IPS-18c (cell line): ENCODE measurements at regions not wholly inside any gene's neighbourhood (a gene's known extent, or its start where the extent isn't known, plus 50 kb on each side); places are given as distances from the start of the nearest gene placed in this dataset.

Experiments
- H3K4me3 ChIP-seq: 2 replicates; pipeline ENCODE4 v1.7.0; 2013; ENCODE audit warnings: low read depth, mild to moderate bottlenecking, low read length, moderate library complexity; ENCODE audit not compliant: insufficient read depth
- H3K9me3 ChIP-seq: one replicate; pipeline ENCODE4 v1.6.1; 2013; ENCODE audit warnings: mild to moderate bottlenecking, low read length, moderate library complexity; ENCODE audit not compliant: control insufficient read depth, insufficient read depth

- Histone ChIP-seq H3K4me3 (no peak overlapping the region), H3K9me3 (no peaks in the 10 kb centered on the region)
Observed at GRCh38 chr5:135203019-135203418, 169.0 kb upstream of the PITX1 start.

DNA sequence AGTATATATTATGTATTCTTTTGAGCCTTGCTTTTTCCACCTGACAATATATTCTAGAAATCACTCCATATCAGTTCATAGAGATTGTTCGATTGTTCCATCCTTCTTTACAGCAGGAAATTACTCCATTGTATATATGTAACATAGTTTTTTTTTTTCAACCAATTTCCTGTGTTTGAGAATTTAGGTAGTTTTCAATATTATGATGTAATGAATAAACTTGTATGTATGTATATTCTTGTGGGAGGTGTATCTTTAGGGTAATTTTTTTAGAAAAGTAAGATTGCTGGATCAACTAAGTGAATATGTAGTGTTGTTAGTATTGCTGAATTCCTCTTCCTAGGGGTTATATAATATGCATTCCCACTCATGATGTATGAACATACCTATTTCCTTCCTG lies 165.9 kb upstream of the PITX1 start:
- H3K9me3 ChIP-seq, result no peaks in the 10 kb centered on the region
- H3K4me3 ChIP-seq, result no peak overlapping the region

DNA sequence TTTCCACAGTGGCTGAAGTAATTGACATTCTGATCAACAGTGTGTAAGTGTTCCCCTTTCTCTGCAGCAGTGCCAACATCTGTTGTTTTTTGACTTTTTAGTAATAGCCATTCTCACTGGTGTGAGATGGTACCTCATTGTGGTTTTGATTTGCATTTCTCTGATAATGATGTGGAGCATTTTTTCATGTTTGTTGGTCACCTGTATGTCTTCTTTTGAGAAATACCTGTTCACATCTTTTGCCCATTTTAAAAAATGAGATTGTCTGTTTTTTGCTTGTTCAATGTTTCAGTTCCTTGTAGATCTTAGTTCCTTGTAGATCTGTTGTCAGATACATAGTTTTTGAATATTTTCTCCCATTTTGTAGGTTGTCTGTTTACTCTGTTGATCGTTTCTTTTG lies 162.5 kb upstream of the PITX1 start:
- H3K9me3 ChIP-seq, result no peaks in the 10 kb centered on the region
- H3K4me3 ChIP-seq, result no peak overlapping the region

DNA sequence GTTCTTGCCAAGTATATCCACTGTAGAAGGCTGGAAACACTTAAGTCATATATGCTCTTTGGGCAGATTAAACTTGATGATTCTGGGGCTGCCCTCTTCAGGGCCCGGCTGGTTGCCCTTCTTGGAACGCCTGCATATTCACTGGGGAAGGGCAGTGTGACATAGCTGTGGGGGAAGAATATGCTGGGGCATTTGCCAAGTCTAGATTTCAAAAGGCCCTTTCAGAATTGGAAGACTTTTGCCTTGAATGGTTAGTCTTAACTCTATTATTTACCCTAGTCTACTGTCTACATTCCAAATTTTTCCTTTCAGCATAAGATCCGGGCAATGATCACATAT lies 161.2 kb upstream of the PITX1 start:
- Histone ChIP-seq H3K4me3 (no peak overlapping the region), H3K9me3 (no peaks in the 10 kb centered on the region)

DNA sequence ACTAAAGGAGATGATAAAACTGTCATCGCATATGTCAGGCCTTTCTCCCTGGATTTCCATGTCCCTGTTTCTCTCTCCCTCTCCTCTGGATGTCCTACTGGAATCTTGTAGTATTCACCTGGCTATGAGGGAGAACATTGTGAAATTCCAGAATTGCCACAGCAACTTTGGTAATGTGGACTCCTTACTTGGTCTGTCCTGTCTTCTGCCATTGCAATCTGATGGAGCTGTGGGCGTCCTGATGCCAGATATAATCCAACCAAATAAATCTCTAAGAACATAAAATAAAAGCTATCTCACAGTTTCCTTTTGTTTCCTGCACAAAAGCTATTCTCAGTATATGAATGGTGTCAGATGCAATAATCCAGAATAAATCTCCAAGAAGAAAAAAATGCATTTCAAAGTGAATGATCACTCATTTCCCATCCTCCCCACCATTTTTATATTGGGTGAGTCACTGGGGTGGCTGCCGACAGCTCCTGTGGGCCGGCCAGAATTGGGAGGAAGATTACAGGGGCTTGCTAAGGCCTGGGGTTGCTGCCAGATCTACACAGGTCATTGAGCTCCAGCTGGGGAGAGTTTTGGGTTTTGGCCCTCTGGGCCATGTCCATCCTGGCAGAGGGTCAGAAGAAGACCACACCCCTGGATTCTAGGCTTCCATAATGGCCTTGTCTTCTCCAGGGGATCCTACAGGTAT lies 160.7 kb upstream of the PITX1 start:
- H3K9me3 ChIP-seq, result no peaks in the 10 kb centered on the region
- no peak overlapping the region for H3K4me3 ChIP-seq

- no peaks in the 10 kb centered on the region for H3K9me3 ChIP-seq
- no peak overlapping the region for H3K4me3 ChIP-seq
Observed at GRCh38 chr5:135194126-135194488, 160.1 kb upstream of the PITX1 start.

GRCh38 chr5:135193213-135194125 lies 159.4 kb upstream of the PITX1 start:
- no peaks in the 10 kb centered on the region for H3K9me3 ChIP-seq

DNA sequence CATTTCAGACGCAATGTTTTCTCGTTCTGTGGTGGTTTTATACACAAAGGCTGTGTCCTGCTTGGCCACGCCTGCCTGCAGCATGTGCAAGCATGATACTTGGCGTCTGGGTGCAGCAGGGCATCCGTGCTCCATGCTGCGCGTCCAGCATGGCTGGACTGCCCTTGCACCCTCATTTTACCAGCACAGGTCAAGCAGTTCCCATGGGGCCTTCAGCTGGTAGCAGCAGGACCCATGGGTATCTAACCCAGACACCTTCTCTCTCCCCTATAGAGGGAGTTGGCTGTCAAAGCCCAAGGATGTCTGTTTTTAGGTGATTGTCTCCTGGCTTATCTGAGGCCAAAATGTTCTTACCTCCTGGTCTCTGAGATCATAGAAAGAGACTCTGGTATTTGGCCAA lies 158.3 kb upstream of the PITX1 start:
- Histone ChIP-seq H3K4me3 (no peak overlapping the region), H3K9me3 (no peaks in the 10 kb centered on the region)

More at GRCh38 chr5:135193213-135194125, 159.4 kb upstream of the PITX1 start:
- H3K4me3 ChIP-seq, result no peak overlapping the region

GRCh38 chr5:135191084-135191826 lies 157.2 kb upstream of the PITX1 start:
- peak overlapping the region; percentile 35; the same call in 1 of the 2 replicates for H3K4me3 ChIP-seq
- H3K9me3 ChIP-seq, result no peaks in the 10 kb centered on the region

GRCh38 chr5:135190416-135191083 lies 156.5 kb upstream of the PITX1 start:
- H3K4me3 ChIP-seq, result no peak overlapping the region
- no peaks in the 10 kb centered on the region for H3K9me3 ChIP-seq

- H3K9me3 ChIP-seq, result no peaks in the 10 kb centered on the region
- no peak overlapping the region for H3K4me3 ChIP-seq
Observed at GRCh38 chr5:135189024-135189423, 155.0 kb upstream of the PITX1 start.

DNA sequence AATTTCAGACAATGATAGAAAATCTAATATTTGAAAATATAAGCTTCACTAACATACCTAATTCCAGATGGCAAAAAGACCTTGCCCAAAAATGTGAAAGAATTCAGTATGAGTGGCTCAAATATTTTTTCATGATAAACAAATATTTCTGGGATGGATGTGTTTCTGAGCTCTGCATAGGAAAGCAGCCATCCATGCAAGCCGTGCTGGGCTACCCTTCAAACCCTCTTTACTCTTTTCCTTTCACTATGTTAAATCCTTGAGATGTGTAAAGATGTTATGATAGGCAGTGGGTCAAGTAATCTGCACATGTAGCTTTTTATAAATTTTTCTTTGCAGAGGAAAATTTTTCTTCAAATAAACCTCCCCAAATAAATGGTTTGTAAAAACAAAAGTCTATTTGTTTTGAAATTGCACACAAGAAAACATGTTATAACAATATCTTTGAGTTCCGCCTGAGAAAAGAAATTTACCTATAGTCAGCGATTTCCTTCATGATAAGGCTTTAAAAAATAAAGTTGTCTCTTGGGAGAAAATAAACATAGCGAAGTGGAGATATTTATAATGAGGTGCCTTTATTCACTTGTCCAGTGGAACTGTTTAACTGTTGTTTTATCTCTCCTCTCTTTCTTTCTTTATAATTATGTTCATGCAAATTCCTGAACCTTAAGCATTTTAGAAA lies 154.3 kb upstream of the PITX1 start:
- no peaks in the 10 kb centered on the region for H3K9me3 ChIP-seq
- H3K4me3 ChIP-seq, result no peak overlapping the region

DNA sequence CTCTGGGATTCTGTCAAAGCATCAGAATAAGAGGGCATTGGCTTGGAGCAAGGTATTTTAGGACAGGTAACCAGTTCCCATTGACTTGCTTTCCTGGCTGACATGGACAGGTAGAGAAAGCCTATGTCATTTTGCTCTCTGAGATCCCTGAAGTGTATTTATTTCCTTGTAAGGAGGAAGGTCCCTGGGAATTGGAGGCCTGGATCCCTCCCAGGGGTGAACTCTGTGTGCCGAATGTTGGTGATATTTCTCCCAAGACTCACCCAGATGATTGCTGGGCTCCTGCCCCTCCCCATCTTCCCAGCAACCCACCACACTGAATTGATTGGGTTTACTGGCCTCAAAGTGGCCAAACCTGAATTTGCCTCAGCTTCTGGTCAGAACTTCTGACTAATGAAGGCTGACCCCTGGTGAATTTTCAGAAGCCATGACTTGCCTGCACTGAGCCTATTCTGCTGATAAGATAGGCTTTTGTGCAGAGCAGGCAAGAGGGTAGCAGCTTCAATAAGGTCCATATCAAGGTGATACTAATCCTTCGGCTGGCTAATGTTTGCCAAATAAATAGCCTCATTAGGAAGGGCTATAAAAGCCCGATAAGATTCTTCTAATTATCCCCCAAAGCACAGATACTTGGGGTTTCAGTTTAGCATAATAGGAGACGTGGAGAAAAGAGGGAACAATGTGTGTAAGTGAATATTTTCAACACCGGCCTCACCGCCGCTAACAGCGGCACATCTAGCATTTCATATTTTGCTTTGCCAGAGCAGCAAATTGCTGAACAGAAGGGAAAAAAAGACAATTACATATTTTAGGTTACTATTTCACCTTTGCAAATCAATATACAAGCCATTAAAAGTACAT lies 152.9 kb upstream of the PITX1 start:
- Histone ChIP-seq H3K4me3 (no peak overlapping the region), H3K9me3 (no peaks in the 10 kb centered on the region)

DNA sequence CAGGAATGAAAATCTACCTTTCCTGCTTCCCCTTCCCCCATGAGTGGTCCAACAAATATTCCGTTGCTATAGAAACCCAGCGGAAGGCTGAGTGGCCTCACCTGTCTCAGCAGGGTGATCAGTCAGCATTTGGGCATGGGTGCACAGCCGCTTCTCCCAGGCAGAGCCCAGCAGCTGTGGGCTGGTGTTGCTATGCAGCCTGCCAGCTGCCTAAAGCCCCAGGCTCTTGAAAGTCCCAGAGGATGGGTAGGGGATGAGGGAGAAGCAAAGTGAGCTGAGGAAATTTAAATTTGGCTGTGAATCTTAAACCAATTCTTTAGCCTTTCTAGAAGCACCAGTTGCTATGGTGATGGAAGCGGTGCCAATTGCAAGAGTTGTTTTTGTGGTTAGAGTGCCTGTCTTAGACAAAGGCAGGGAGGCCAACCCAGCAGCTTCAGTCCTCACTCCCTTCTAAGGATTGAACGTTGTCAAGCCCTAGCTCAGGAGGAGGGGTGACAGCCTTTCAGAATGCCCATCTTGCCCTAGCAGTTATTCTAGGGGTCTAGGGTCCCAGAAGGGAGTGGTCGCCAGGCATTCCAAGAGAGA lies 151.5 kb upstream of the PITX1 start:
- H3K4me3 ChIP-seq, result no peak overlapping the region
- H3K9me3 ChIP-seq, result no peaks in the 10 kb centered on the region

- Histone ChIP-seq H3K4me3 (no peak overlapping the region), H3K9me3 (no peaks in the 10 kb centered on the region)
Observed at GRCh38 chr5:135184646-135185045, 150.6 kb upstream of the PITX1 start.

GRCh38 chr5:135183464-135183863 lies 149.4 kb upstream of the PITX1 start:
- no peak overlapping the region for H3K4me3 ChIP-seq

More at GRCh38 chr5:135183464-135183863, 149.4 kb upstream of the PITX1 start:
- H3K9me3 ChIP-seq, result no peaks in the 10 kb centered on the region
